ENCODE measurements at regions not wholly inside any gene's neighbourhood (a gene's known extent, or its start where the extent isn't known, plus 50 kb on each side); places are given as distances from the start of the nearest gene placed in this dataset.

GRCh38 chr6:14520536-14520935 lies 403.0 kb downstream of the CD83 start:
- no peak for DNase-seq (ENCODE audit: low spot score)
- Histone ChIP-seq H2AFZ (no peak overlapping the region), H3K27me3 (ENCODE audit: insufficient read depth) (no peaks in the 10 kb centered on the region), H3K9me2 (ENCODE audit: insufficient read depth) (peaks cover 17% of the 10 kb centered on the region), H3F3A (replicated peaks; ENCODE audit: low read depth) (0 out of 2 replicates have a peak, but pooled peaks cover 3% of the 10 kb centered on the region), H3K36me3 (ENCODE audit: insufficient read depth) (no peaks in the 10 kb centered on the region), H3K4me1 (ENCODE audit: insufficient read depth) (0 out of 2 replicates have a peak, but pooled peaks cover 3% of the 10 kb centered on the region), H4K20me1 (replicated peaks; ENCODE audit: insufficient read depth) (no peaks in the 10 kb centered on the region), H3K4me2 (no peak overlapping the region), H3K4me3 (no peak overlapping the region), H3K79me2 (replicated peaks; ENCODE audit: insufficient read depth) (no peaks in the 10 kb centered on the region), H3K27ac (ENCODE audit: low read depth) (no peak overlapping the region)
- no peak overlapping the region for H3K27ac Mint-ChIP-seq
- H3K9me3 Mint-ChIP-seq, result 0 out of 3 replicates have a peak, but pooled peaks cover 4% of the 10 kb centered on the region
- H3K27me3 Mint-ChIP-seq (ENCODE audit: insufficient read depth, low read depth, poor library complexity), result no peaks in the 10 kb centered on the region
- H3K36me3 Mint-ChIP-seq (ENCODE audit: low read depth), result peaks cover 3% of the 10 kb centered on the region; the same call in 1 of the 3 replicates
- no peaks in the 10 kb centered on the region; the same call in 2 of the 3 replicates for H3K4me1 Mint-ChIP-seq
- no peak for ATAC-seq
- H3K4me3 Mint-ChIP-seq, result no peak overlapping the region
- TF ChIP-seq ZNF331 (CRISPR knock-in tag; IDR thresholded peaks at IDR 0.05; ENCODE audit: low read depth) (no peak), CTCF (conservative IDR thresholded peaks at IDR 0.05; ENCODE audit: low read depth in 2 of 2) (no peak), JUNB (IDR thresholded peaks at IDR 0.05; ENCODE audit: unreplicated experiment) (no peak), ZNF114 (CRISPR knock-in tag; IDR thresholded peaks at IDR 0.05) (no peak), ZNF462 (CRISPR knock-in tag; IDR thresholded peaks at IDR 0.05) (no peak), EZH2 (IDR thresholded peaks at IDR 0.05; ENCODE audit: low read depth, unreplicated experiment) (no peak), ETS1 (IDR thresholded peaks at IDR 0.05) (no peak), CREB1 (CRISPR knock-in tag; IDR thresholded peaks at IDR 0.05; ENCODE audit: low read depth) (no peak), POLR2AphosphoS5 (IDR thresholded peaks at IDR 0.05; ENCODE audit: low read depth) (no peak), STAT1 (IDR thresholded peaks at IDR 0.05; ENCODE audit: unreplicated experiment) (no peak), NANOG (IDR thresholded peaks at IDR 0.05; ENCODE audit: borderline replicate concordance) (no peak), EZH2phosphoT487 (IDR thresholded peaks at IDR 0.05; ENCODE audit: unreplicated experiment) (no peak), REST (IDR thresholded peaks at IDR 0.05; ENCODE audit: unreplicated experiment) (no peak)
